SH-SY5Y (cell line): ENCODE measurements at regions not wholly inside any gene's neighbourhood (a gene's known extent, or its start where the extent isn't known, plus 50 kb on each side); places are given as distances from the start of the nearest gene placed in this dataset.

Source experiments
- GATA2 ChIP-seq: IDR thresholded peaks from 2 replicates; pipeline ENCODE4 v1.6.1; 2011; ENCODE audit warnings: mild to moderate bottlenecking, low read depth, low read length
- GATA3 ChIP-seq: IDR thresholded peaks from 2 replicates; pipeline ENCODE4 v1.6.1; 2011; ENCODE audit warnings: low read depth, mild to moderate bottlenecking, low read length, moderate library complexity

DNA sequence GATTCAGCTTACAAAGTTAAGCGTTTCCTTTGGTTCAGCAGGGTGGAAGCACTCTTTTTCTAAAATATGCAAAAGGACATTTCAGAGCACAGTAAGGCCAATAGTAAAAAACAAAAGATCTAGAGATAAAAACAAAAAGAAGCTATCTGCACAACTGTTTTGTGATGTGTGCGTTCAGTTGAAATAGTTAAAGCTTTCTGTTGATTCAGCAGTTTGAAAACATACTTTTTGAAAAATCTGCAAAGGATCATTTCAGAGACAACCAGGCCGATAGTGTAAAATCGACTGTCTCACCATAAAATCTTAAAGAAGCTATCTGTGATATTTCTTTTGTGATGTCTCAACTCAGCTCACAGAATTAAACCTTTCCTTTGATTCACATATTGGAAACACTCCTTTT lies 300.0 kb upstream of the ALG10B start:
- no peak for TF ChIP-seq GATA2

DNA sequence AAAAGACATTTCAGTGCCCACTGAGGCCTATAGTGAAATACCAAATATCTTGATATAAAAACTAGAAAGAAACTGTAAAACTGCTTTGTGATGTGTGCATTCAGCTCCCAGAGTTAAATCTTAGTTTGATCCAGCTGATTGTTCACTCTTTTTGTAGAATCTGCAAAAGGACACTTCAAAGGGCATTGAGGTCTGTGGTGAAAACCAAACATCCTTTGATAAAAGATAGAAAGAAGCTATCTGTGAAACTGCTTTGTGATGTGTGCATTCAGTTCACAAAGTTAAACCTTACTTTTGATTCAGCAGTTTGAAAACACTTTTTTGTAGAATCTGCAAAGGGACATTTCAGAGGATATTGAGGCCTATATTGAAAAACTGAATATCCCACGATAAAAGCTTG lies 290.7 kb upstream of the ALG10B start:
- TF ChIP-seq GATA3 (no peak), GATA2 (no peak)

DNA sequence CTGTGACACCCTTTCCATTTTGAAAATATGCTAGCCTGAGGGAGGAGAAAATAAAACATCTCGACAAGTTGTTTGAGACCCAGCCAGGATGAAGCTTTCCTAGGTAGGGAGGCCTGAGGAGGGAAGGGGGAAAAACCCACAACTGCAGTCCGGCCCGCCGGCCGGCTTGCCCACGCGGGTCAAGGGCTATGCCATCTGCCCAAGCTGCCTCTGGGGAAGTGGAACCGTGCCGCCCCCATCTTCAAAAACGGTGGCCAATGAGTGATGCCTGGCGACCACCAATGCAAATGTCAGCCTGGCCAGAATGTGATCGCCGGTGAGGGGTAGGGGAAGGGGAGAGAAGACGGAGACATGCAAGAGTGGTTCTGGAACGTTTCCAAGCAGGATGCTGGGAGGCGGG lies 263.5 kb upstream of the ALG10B start:
- TF ChIP-seq GATA3 (no peak), GATA2 (no peak)

DNA sequence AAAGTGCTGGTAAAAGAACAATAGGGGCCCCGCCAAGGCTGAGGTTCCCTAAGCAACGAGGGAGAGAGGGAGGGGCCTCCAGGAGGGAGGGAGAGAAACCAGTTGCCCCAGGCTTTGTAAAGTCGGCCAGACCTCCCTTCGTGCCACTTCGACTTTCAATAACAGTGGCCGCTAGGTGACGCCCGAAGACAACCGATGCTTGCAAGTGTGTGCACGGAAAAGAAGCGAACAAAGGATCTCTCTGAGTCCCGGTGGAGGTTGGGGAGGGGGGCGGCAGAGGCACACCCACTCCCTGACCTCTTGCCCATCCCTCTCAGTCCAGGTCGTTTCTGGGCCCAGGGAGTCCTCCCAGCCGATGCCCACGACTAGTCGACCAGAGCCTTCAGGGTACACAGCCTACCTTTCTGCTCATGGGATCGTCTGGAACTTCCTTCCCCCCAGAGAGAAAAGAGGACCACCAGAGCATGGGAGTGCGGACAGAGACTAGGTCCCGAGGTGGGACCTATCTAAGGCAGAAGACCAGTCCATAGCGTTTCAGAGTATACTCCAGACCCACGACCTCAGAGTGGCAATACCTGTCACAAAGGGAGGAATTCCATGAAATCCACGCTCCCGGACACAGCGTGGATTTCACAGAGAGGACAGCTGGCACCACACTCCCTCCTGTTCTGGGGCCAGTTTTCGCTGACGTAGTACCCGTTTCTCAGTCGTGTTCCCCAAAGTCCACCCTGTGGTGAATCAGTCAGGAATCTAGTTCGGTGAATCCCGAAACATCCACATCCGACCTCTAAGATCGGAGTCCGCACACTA lies 262.7 kb upstream of the ALG10B start:
- TF ChIP-seq GATA2 (no peak), GATA3 (no peak)

DNA sequence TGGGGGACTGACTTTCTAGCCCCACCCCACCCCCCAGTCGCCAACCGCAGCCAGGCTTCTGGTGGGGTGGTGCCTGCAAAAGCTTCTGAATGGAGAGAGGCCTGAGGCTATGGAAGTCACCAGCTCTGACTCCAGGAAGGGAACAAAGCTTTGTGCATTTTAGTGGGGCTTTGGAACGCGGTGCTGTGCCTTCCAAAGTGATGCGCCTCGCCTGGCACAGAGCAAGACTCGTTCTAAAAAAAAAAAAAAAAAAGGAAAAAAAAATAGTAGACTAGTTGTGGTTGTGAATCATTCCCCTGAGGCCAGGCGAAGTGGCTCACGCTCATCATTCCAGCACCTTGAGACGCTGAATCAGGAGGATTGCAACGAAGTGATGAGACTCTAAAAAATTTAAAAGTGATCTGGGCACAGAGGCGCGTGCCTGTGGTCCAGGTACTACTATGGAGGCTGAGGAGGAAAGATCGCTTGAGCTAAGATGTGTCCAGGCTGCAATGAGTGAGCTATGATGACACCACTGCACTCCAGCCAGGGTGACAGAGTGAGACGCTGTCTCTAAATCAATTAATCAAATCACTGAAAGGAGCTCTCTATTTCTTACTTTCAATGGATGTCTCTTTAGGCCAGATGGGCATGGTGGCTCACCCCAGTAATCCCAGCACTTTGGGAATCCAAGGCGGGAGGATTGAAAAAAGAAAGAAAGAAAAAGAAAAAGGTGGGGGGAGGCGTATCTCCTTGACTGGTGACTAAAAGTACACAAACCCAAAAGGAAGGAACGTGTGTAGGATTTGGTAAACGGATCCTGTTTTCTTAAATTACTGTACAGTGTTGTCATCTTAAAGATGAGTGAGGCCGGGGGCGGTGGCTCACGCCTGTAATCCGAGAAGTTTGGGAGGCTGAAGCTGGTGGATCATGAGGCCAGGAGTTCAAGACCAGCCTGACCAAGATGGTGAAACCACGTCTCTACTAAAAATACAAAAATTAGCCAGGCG lies 259.6 kb upstream of the ALG10B start:
- no peak for TF ChIP-seq GATA2
- TF ChIP-seq GATA3, result no peak

DNA sequence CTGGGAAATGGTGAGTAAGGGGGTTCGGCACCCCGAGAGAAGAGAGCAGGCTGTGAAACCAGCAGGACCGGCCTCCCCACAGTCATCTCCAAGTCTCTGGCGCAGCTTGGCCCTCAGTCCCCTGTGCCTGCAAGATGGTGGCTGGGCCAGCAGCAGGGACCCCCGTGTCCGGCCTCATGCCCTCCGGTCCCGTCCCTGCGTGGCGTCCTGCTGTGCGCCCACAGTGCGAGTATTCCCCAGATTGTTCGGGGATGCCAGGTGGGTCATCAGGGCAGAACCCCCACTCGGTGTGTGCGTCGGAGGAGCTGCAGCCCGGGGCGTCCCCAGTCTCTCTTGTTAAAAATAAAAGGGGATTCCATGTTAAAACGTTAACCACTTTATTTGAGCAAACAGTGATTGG lies 216.9 kb upstream of the ALG10B start:
- no peak for TF ChIP-seq GATA3
- TF ChIP-seq GATA2, result no peak

GRCh38 chr12:38101753-38102152 lies 214.8 kb upstream of the ALG10B start:
- TF ChIP-seq GATA3 (no peak), GATA2 (no peak)

GRCh38 chr12:38102197-38102596 lies 214.4 kb upstream of the ALG10B start:
- no peak for TF ChIP-seq GATA3
- TF ChIP-seq GATA2, result no peak

GRCh38 chr12:38110026-38110699 lies 206.4 kb upstream of the ALG10B start:
- TF ChIP-seq GATA3, result no peak
- TF ChIP-seq GATA2, result no peak

- TF ChIP-seq GATA3 (no peak), GATA2 (no peak)
Measured at GRCh38 chr12:38113991-38114390, 202.6 kb upstream of the ALG10B start.

- no peak for TF ChIP-seq GATA3
- TF ChIP-seq GATA2, result no peak
Measured at GRCh38 chr12:38116968-38117367, 199.6 kb upstream of the ALG10B start.

DNA sequence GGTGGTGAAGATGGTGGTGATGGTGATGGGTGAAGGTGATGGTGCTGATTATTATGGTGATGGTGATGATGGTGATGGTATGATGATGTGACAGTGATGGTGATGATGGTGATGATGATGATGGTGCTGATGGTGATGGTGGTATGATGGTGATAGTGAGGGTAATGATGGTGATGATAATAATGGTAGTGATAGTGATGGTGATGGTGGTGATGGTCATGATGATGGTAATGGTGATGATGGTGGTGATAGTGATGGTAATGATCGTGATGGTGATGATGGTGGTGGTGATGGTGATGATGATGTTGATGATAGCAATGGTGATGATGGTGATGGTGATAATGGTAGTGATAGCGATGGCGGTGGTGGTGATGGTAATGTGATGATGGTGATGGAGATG lies 197.9 kb upstream of the ALG10B start:
- no peak for TF ChIP-seq GATA3
- TF ChIP-seq GATA2, result no peak

- TF ChIP-seq GATA2 (no peak), GATA3 (no peak)
Measured at GRCh38 chr12:38120438-38120837, 196.1 kb upstream of the ALG10B start.

DNA sequence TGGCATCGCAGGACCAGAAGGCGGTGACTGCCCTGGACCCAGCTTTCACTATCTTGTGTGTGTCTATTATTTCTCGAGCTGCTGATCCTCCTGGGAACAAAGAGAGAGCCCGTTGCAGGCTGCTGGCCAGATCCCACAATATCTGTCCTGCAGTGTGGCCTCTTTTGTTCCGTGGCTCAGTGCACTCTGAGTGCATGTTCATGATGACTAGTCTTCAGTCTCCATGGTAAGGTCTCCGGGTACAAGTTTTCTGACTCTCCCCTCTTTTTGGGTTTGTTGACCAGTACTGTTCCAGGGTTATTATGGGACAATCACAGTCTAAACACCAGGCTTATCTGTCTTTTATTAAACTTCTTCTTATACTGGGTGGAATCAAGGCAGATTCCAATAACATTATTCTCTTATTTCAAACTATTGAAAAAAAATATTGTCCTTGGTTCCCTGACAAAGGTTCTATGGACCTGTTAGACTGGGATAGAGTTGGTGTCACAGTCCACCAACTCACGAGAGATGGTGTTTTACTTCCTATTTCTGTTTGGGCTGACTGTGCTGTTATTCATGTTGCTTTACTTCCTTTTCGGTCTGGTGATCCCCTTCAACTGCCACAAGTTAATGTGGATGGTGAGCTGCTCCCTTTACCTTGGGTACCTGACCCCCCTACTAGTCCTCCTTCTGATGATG lies 192.9 kb upstream of the ALG10B start:
- no peak for TF ChIP-seq GATA2
- no peak for TF ChIP-seq GATA3
